ENCODE measurements at regions not wholly inside any gene's neighbourhood (a gene's known extent, or its start where the extent isn't known, plus 50 kb on each side); places are given as distances from the start of the nearest gene placed in this dataset.

GRCh38 chr13:65414187-65414586, 1815.9 kb downstream of the PCDH9 start:
- H3K9ac ChIP-seq (ENCODE audit: control insufficient read depth, insufficient read depth, low read length): no peak overlapping the region
- ATAC-seq (peak; percentile 45), DNase-seq (ENCODE audit: low read depth, low spot score) (no peak), FAIRE-seq (no peak)
- H3K79me2 ChIP-seq (ENCODE audit: control insufficient read depth, insufficient read depth, low read length): no peaks in the 10 kb centered on the region
- H3K27me3 ChIP-seq (replicated peaks in 1 of 2; ENCODE audit: control insufficient read depth in 2 of 2, insufficient read depth in 2 of 2, low read length in 1 of 2): no peaks in the 10 kb centered on the region
- ChIA-PET SMC1A (ENCODE audit: uncharacterized antibody, unreplicated experiment) (interaction anchor here (0.7 to 2.1 kb wide), 3 partner anchors 41 to 115 kb away, joined by 3 to 6 read pairs (median 4); no protein-coding TSS in a partner anchor), POLR2A (interaction anchor here (0.5 kb wide), 2 partner anchors 37 to 260 kb away, joined by 3 to 4 read pairs; no protein-coding TSS in a partner anchor), RAD21 (ENCODE audit: unreplicated experiment) (no interaction called here), CTCF (interaction anchor here (0.9 kb wide), 1 partner anchor 9 kb away, joined by 3 read pairs; no protein-coding TSS in a partner anchor)
- H3K27ac ChIP-seq (ENCODE audit: control insufficient read depth, insufficient read depth): no peak overlapping the region
- no peak overlapping the region for H2AFZ ChIP-seq (ENCODE audit: control insufficient read depth, low read depth, low read length)
- no peaks in the 10 kb centered on the region for H3K36me3 ChIP-seq (ENCODE audit: control insufficient read depth in 2 of 2, insufficient read depth in 2 of 2, low read length in 1 of 2)
- no peaks in the 10 kb centered on the region for H3K9me3 ChIP-seq (replicated peaks; ENCODE audit: control insufficient read depth, insufficient read depth, low read length)
- WGBS (ENCODE audit: insufficient coverage, insufficient replicate concordance, low lambda C conversion rate, missing lambda C conversion rate): 0% methylated on average over 2 of the region's 2 CpGs
- intact Hi-C loops (cut with micrococcal nuclease; ENCODE audit: unreplicated experiment): no loop called here
- in situ Hi-C loops (cut with MboI): no loop called here
- no TSS peak for BruUV-seq (replicated peaks)
- no peaks in the 10 kb centered on the region for H4K20me1 ChIP-seq (ENCODE audit: control insufficient read depth, insufficient read depth)
- no peak overlapping the region for H3K4me2 ChIP-seq (ENCODE audit: control insufficient read depth, insufficient read depth)
- H3K4me3 ChIP-seq: no peak overlapping the region
- no peaks in the 10 kb centered on the region for H3K4me1 ChIP-seq (ENCODE audit: control insufficient read depth, insufficient read depth, low read length)
- TF ChIP-seq BACH1 (IDR thresholded peaks at IDR 0.05; ENCODE audit: borderline replicate concordance) (no peak), MEF2A (IDR thresholded peaks at IDR 0.05; ENCODE audit: insufficient read depth, low read depth, low read length) (peak; percentile 49; the same call in 1 of the 2 replicates), ZNF24 (IDR thresholded peaks at IDR 0.05) (no peak), FOXM1 (IDR thresholded peaks at IDR 0.05; ENCODE audit: low read depth, low read length) (peak; percentile 24; the same call in 1 of the 2 replicates), CTCF (IDR thresholded peaks at IDR 0.05 in 2 of 3, conservative IDR thresholded peaks at IDR 0.05 in 1 of 3; ENCODE audit: control insufficient read depth in 2 of 3, extremely low read depth in 1 of 3, insufficient read depth in 1 of 3, low read depth in 3 of 3, low read length in 3 of 3) (no peak), ZBTB11 (CRISPR knock-in tag; IDR thresholded peaks at IDR 0.05) (no peak), CEBPZ (IDR thresholded peaks at IDR 0.05; ENCODE audit: low read depth, low read length) (no peak), BCL11A (IDR thresholded peaks at IDR 0.05; ENCODE audit: low read depth, low read length) (no peak), TARDBP (IDR thresholded peaks at IDR 0.05; ENCODE audit: borderline replicate concordance) (no peak), EED (IDR thresholded peaks at IDR 0.05; ENCODE audit: low read depth) (no peak), CBX3 (IDR thresholded peaks at IDR 0.05; ENCODE audit: borderline replicate concordance, low read depth) (no peak), BCL3 (IDR thresholded peaks at IDR 0.05; ENCODE audit: borderline replicate concordance, insufficient read depth, low read depth, low read length, poor library complexity, severe bottlenecking) (no peak), LARP7 (IDR thresholded peaks at IDR 0.05) (no peak), STAT3 (IDR thresholded peaks at IDR 0.05; ENCODE audit: low read depth, low read length) (no peak)
